GM19455 (cell line): ENCODE measurements at regions not wholly inside any gene's neighbourhood (a gene's known extent, or its start where the extent isn't known, plus 50 kb on each side); places are given as distances from the start of the nearest gene placed in this dataset.
"Not testable (repeated sequence)": the region's sequence is repeated elsewhere in the genome, so short reads cannot be mapped to it uniquely, and the experiment has no call there.

Source experiments
- ATAC-seq: cut with Tn5 transposase; IDR thresholded peaks from one replicate; pipeline ENCODE4 v1.9.1; 2021; ENCODE audit not compliant: unreplicated experiment

DNA sequence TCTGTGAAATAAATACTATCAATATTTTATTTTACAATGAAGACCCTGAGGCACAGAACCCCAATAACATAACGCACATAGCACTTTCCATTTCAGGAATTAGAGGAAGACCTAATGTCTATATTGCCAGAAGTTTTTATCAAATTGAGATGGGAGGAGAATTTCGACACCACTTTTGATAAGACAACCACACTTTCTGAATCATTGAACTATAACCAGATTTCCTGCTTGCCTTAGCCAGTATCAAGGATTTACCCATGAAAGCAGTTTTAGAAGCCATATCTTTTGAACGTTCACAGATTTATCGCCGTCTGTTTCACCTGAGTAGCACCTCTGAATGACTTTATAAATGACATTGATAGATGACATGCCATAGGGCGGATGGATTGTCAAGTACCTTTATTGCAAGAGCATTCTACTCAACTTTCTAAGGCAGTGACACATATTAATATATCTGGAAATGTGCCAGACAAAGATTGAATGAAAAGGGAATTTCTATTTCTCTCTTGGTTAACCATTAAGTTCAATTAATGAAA is 768.4 kb downstream of the LTN1 start:
- no peak for ATAC-seq

DNA sequence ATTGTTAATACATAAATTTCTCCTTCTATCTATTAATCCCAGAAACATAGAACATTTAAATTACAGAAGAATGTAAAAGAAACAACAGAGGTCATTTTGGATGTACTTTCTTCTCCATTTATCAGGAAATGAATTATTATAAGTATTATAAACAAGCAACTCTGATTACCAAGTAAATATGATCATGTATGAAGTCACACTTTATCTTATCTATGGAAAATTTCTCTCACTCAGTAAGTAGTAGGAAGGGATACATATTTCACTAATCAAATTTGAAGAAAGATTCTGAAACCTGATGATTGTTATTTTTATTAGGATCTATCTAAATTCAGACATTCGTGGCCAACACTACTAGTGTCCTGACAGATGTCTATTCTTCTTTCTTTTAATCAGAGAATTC is 770.7 kb downstream of the LTN1 start:
- ATAC-seq: no peak

DNA sequence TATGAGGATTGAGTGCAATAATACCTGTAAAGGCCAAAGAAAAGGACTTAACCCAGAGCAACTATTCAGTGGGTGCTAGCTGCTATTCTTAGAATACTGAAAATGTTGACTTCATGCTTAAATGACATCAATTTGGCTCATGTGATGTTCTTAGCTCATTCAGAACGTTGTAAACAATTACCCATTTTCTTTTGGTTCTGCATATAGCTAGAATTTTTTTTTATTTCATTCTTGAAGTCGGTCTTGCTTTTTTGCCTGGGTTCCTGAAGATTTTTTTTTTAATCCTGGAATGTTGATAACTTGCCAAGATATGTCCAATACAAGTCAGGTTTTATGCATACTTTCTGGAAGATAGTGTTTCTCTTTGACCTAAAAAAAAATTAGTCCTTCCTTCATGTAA is 772.0 kb downstream of the LTN1 start:
- no peak for ATAC-seq

DNA sequence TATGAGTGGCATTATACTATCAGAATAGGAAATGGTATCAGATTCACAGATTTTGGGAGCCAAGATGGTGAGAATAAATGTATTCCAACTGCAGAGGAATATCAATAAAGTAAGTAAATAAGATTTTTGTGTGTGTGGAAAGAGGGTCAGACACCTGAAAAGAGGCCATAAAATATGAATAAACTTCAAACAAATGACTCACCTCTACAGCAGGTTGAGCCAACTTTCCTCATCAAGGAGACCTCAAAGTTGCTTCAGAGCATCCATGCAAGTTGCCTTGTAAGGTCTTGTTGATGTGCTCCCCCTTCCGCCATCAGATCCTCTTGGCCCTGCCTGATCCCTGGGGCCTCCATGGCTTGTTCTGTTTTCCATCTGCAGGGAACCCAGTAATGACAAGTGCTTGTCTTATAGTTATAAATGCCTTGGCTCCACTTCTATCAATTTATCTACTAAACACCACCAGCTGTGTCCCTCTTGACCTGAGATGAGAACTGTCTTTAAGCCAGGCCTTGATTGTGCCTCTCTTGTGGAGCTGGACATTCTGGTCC is 775.6 kb downstream of the LTN1 start:
- no peak for ATAC-seq

DNA sequence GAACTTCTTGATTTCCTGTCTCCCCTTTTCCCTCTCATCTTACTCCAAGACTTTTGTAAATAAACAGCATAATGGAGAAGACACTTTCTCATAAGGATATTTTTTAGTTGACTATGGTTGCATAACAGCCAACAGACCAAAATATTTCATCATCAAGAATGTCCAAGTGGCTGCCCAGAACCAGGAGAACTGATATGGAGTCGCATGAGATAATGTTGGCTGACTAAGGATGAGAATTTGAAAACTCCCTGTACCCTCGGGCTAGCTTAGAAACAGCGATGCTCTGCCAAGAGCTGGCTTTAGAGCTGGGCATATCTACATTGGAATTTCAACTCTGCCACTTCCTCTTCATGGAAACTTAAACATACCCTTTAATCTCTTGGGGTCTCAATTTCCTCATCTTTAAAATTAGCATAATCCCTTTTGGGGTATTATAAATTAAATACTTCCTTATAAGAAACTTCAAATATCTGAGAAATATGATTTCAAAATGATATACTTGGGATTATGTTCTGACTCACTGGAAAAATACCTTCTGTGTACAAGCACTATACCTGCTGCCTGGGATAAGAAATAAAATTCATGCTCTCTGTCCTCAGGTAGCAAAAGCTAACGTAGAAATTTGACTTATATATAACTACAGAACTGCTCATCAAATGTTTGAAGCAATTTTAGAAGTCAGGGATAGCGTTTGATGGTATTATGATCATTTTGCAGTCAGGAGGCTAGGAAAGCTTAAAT is 777.3 kb downstream of the LTN1 start:
- ATAC-seq: no peak

DNA sequence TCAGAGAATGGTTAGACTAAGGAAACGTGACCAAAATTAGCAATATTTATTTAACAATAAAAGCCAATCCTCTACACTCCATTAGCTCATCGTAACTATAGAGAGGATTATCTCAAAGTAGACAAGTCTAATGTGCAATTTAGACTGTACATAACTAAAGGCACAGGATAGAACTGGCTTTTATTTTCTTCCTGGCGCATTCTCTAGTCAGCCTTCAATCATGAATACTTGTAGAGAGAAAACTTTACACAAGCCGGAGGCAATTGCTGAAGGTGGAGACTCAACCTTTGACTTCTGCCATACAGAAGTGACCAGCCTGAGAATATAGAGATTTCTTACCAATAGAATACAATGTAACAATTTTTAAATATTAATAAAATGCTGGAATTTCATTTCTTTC is 777.9 kb downstream of the LTN1 start:
- no peak for ATAC-seq

DNA sequence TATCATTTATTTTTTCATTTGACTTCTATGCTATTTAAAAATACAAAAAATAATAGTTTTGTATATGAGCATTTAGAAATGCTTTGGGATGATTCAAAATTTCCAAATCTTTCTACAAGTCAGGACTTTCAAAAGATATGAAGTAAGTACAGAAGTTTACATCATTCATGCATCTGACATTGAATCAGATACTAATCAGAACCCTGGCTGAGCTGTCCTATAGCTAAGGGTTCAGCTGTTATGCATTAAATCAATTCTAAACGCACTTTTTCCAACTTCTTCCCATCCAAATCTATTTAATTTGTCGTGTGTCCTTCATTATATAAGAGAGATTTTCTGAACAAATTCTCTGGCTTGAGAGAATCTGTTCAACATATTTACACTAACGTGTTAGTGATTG is 779.4 kb downstream of the LTN1 start:
- ATAC-seq: no peak

DNA sequence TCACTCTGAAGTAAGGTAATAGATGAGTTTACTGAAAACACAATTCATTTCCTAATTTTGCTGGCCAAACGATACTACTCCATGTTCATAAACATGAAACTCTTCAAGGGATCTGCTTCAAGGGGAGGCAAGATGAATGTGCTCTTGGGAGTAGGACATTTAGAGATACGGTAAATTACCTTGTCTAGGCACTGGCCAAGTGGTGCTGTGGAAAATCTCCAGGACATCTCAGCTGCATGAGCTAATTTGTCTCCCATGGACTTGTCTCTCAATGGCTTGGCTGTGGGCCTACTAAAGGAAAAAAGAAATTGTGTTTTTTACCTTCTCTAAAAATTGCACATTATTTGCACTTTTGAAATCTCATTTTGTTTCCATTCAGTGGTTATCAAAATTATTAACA is 780.6 kb downstream of the LTN1 start:
- ATAC-seq: no peak

DNA sequence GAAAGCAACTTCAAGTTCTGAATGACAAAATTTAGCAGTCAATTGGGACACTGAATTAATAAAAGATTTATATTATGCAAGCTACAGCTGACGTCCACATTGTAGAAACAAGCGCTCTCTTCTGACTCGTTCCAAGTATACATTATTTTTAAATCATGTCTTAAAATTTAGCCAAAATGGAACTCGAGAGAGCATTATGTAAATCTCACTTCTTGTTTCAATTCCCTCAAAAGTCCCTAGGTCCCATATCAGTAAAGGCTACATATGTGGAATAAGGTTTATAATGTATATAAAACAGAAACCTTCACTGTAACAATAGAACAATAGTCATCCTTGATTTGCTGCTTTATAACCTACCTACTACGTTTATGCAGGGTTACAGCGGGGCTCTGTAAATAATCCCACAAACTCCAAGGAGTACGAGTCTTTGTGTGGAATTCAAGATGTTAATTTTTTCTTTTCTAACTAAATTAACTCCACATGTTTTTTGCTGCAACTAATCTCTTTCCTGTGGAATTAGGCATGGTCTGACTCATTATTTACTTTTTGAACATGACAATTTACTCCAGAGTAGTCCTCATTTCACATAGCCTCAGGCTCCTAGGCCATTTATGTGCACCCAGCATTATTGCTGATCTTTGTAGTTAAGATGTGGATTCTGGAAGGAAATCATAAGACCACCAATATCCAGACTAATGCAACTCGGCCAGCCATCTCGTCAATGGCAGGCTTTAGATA is 785.1 kb downstream of the LTN1 start:
- no peak for ATAC-seq

DNA sequence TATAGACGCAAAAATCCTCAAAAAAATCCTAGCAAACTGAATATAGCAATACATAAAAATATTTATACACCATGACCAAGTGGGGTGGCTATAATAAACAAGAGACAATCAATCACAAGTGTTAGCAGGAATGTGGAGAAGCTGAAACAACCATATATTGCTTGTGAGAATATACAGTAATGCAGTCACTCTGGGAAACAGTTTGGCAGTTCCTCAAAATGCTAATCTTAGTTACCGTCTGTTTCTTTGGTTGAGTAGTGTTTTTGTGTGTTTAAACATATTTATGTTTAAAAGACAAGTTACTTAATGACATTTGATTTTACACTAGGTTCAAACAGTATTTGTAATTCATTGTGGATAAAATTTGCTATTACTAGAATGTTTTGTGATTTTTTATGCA is 792.0 kb downstream of the LTN1 start:
- no peak for ATAC-seq

DNA sequence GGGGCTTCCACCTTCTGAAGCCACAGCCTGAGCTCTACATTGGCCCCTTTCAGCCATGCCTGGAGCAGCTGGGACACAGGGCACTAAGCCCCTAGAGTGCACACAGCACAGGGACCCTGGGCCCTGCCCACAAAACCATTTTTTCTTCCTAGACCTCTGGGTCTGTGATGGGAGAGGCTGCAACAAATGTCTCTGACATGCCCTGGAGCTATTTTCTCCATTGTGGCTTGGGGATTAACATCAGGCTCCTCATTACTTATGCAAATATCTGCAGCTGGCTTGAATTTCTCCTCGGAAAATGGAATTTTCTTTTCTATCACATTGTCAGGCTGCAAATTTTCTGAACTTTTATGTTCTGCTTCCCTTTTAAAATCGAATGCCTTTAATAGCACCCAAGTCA is 795.7 kb downstream of the LTN1 start:
- ATAC-seq: no peak

DNA sequence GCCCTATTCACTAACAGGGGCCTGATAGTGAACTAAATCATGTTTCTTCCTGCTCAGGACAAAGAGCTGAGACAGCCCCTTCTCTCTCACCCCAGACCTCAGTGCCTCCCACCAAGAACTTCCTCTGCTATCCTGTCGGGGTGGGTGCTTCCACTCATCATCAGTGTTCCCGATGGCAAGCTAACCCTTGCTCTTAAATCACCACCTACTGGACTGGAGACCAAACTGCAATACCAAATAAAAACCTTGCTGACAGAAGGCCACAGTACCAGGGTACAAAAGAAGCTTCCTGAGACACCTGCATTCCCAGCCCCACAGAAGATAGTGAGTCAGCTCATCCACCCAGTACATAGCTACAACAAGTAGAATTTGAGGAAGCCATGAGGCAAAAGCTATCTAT is 799.5 kb downstream of the LTN1 start:
- ATAC-seq: no peak

DNA sequence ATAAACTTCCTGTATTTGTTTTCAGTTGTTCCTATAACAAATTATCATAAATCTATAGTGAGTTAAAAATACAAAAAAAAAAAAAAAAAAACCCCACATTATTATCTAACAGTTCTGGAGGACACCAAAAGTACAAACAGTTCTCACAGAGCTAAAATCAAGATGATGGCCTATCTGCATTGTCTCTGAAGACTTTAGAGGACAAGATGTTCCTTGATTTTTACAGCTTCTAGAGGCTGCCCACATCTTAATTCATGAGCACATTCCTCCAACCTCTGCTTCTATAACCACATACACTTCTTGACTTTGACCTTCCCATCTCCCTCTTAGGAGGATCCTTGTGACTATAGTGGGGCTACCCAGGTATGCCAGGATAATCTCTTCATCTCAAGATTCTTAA is 806.1 kb downstream of the LTN1 start:
- no peak for ATAC-seq

DNA sequence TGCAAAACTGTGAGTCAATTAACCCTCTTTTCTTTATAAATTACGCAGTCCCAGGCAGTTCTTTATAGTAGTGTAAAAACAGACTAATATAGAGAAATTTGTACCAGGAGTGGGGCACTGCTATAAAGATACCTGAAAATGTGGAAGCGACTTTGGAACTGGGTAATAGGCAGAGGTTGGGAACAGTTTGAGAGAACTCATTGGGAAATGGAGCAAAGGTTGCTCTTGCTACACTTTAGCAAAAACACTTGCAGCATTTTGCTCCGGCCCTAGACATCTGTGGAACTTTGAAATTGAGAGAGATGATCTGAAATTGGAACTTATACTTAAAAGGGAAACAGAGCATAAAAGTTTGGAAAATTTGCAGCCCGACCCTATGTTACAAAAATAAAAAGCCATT is 810.9 kb downstream of the LTN1 start:
- no peak for ATAC-seq

DNA sequence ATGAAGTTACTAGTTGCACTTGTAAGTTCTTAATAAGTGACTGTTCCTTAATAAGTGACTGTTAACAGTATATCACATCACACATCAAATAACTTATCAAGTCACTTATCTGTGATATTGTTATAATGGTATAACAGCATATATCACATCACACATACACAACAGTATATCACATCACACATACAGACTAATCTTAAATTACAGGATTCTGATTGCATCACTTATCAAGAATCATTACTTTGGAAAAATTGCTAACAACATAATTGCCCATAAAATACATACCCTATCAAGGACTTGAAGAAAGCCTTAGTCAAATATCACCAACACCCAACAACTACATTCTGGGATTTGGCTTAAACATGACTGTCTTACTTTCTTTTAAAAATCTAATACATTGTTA is 813.5 kb downstream of the LTN1 start:
- no peak for ATAC-seq

DNA sequence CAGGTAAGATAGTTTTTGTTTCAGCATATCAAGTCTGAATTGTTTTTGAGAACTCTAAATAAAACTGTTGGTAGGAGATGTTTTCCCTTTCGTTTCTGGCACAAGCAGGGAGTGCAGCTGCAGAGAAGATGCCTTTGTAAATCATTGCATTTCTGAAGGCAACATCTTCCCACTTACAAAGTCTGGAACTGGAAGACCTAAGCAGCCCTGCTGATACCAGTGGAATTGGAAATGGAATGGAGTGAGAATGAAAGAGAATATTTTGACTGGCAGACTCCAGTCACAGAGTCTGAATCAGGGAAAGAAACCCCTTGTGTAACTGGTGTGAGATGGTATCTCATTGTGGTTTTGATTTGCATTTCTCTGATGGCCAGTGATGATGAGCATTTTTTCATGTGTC is 815.6 kb downstream of the LTN1 start:
- ATAC-seq: no peak

DNA sequence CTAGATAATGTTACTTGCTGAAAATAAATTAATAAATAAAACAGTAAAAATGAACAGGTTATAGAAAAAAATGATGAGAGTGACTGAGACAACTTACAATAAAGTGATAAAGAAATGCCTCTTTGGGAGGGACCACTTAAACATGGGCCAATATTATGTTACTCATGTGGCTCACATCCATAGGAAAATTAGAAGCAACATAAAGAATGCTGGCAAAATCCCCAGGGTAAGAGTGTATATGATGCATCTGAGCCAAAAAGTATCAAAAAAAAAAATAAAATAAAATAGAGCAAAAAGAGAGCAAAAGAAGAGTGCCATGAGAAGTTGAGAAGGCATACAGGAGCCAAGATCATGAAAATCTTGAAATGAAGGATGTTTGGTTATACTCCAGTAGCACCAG is 818.0 kb downstream of the LTN1 start:
- no peak for ATAC-seq

DNA sequence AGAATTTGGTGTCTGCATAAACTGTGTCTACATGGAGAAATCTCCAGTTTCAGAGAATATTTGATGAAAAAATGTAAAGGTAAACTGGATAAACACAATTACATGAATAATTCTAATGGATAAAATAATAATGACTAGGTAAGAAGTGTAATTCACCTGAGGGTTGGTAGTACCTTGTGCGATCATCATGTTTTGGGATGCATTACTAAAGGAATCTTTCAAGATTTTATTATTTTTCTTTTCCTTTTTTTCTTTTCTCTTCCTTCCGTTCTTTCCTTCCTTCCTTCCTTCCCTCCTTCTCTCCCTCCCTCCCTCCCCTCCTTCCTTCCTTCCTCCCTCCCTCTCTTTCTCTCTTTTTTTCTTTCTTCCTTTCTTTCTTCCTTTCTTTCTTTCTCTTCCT is 818.7 kb downstream of the LTN1 start:
- ATAC-seq: no peak

DNA sequence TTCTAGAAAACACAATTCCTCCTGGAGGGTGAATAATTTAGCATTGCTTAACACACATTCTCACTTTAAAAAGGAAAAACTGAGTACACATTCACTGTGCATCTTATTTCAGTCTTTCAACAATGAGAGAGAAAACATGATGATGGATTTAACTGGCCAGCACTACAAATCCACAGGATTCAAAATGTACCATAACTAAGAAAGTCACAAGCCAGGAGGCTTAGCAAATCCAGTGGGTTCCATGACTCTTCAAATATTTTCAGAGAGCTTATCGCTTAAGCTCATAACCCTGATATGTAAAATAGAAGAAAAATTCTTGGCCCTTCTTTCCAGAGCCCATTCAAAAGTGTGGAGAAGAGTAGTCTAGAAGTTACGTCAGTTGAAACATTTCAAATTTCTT is 820.3 kb downstream of the LTN1 start:
- ATAC-seq: no peak

DNA sequence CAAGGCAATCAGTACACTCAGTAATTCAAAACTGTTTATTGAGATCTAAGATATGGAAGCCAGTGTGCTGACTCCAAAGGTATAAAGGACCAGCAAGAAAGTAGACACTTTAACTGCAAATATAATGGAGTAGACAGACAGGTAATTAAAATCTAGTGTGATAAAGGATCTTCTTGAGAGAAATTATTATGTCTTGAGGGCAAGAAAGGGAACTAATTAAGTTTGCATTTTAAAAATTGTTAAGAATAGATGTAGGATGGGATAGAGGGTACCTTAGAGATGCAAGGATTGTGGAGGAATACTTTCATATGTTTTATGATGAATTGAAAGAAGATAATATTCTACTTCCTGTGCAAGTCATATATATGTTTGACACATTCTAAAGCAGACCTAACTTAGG is 825.3 kb downstream of the LTN1 start:
- ATAC-seq: no peak

DNA sequence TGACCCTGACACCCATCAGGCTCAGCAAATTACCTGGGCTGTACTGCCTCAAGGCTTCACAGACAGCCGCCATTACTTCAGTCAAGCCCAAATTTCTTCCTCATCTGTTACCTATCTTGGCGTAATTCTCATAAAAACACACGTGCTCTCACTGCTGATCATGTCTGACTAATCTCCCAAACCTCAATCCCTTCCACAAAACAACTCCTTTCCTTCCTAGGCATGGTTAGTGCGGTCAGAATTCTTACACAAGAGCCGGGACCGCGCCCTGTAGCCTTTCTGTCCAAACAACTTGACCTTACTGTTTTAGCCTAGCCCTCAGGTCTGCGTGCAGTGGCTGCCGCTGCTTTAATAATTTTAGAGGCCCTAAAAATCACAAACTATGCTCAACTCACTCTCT is 828.2 kb downstream of the LTN1 start:
- not testable (repeated sequence) for ATAC-seq

DNA sequence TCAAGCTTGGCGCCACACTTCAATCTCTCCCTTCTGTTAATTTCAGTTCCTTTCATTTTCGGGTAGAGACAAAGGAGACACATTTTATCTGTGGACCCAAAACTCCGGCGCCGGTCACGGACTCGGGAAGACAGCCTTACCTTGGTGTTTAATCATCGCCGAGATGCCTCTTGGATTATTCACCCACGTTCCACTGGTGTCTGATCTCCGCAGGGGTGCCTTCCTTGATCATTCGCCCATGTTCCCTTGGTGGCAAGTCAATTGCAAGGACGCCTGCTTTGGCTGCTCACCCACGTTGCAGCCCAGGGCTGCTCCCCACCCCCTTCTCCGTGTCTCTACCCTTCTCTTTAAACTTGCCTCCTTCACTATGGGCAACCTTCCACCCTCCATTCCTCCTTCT is 830.6 kb downstream of the LTN1 start:
- not testable (repeated sequence) for ATAC-seq
